GM12865 (cell line): ENCODE measurements at regions not wholly inside any gene's neighbourhood (a gene's known extent, or its start where the extent isn't known, plus 50 kb on each side); places are given as distances from the start of the nearest gene placed in this dataset.

Experiments used
- DNase-seq: peaks from one replicate; pipeline ENCODE4 v3.0.0; 2010; ENCODE audit warnings: low read depth
- H3K4me3 ChIP-seq: 2 replicates; pipeline ENCODE4 v1.5.1; 2011; ENCODE audit warnings: mild to moderate bottlenecking, low read depth, low read length, control low read depth
- TF ChIP-seq, protein P1 (sequence below): IDR thresholded peaks from 2 replicates; pipeline ENCODE4 v1.5.1; 2011; ENCODE audit warnings: low read length, control low read depth, low read depth, inconsistent platforms; ENCODE audit not compliant: insufficient read depth; ENCODE audit errors: missing control alignments

DNA sequence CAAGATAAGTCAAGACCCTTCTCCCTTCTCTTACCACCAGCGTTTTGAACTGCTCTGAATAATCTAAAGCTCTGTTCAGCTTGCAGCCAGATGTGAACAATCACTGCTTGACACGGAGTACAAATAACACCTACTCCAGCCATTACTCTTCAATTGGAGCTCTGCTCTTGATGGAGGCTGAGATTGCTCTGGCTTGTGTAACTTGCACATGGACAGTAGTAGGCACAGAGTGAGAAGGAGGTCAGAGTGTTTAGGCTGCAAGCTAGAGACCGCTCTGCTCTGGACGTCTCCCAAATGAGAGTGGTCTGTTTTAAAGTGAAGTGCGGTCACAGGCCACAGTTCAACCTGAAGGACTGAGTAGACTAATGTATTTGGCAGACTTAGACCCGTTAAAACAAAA lies 158.3 kb downstream of the HDGFL1 start:
- TF ChIP-seq, protein P1, sequence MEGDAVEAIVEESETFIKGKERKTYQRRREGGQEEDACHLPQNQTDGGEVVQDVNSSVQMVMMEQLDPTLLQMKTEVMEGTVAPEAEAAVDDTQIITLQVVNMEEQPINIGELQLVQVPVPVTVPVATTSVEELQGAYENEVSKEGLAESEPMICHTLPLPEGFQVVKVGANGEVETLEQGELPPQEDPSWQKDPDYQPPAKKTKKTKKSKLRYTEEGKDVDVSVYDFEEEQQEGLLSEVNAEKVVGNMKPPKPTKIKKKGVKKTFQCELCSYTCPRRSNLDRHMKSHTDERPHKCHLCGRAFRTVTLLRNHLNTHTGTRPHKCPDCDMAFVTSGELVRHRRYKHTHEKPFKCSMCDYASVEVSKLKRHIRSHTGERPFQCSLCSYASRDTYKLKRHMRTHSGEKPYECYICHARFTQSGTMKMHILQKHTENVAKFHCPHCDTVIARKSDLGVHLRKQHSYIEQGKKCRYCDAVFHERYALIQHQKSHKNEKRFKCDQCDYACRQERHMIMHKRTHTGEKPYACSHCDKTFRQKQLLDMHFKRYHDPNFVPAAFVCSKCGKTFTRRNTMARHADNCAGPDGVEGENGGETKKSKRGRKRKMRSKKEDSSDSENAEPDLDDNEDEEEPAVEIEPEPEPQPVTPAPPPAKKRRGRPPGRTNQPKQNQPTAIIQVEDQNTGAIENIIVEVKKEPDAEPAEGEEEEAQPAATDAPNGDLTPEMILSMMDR: no peak
- peak; percentile 21 for DNase-seq
- no peak overlapping the region for H3K4me3 ChIP-seq

DNA sequence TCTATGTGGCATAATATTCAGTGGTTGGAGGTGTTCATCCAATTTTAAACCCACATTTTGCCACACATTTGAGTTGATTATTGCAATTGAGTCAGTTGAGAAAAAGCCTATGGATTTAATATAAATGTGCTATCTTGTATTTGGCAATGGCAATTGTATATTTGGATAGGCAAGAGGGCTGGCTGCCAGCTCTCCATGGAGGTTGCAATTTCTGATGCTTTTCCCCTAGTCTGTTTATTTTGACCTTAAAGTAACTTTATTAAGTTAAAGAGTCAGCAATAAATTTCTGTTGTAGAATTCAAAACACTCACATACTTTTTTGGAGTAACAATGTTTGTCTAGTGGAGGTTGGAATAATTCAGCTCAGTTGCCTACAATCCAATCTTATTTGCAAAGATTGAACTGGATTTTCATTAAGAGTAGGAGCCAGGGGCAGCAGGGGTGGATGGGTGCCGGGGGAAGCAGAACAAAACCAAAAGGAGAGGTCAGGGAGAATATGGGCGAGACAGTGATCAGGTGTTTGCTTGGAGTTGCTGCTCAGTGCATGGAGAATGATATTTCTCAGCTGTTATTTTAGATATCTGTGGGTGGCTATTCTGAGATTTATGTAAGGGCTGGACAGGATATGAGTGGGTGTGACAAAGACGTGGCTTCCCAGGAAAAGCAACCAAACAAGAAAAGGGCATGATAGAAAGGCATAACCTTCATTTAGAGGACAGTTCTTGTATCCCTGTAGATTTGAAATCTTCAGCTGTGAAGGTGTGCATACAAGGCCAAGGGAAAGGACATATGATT lies 163.0 kb downstream of the HDGFL1 start:
- no peak for DNase-seq
- no peak overlapping the region for H3K4me3 ChIP-seq
- TF ChIP-seq, protein P1: no peak

DNA sequence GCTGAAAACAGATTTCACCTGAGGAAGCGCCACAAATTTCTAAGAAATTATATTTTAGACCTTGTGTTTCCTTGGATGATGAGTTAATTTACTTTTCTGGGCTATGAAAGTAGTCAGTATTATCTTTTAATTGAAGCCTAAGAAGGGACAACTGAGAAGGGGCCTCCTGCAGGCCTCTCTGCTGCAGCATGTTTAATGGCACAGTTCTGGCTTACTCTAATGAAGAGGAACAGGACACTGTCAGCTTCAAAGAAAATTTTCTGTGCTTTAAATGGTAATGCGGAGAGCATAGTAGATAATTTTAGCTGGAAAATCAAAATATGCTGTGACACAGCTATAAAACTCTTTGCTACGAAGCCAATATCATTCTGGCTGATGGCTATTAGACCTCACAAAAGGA lies 167.4 kb downstream of the HDGFL1 start:
- TF ChIP-seq, protein P1: no peak

DNA sequence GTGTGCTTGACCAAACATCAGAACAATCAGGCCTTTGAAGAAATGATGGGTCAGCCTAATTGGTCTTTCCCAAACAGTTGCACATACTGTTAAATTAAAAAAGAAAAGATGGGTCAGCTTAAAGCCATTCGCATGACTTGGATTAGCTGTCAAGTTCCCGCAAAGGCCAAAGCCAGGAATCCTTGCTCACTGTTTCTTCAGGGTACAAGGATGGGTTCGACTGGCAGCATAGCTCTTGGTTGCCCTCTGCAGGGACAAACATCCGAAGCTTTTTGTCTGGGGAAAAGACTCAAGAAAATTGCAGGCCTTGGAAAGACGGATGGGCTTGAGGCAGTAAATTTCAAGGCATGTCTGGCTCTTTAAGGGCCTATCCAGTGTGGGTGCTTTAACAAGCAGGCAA lies 168.0 kb downstream of the HDGFL1 start:
- TF ChIP-seq, protein P1: peak; percentile 45
- no peak overlapping the region for H3K4me3 ChIP-seq
- peak; percentile 53 for DNase-seq

More for the DNA sequence above, 167.4 kb downstream of the HDGFL1 start:
- H3K4me3 ChIP-seq: no peak overlapping the region
- DNase-seq: no peak

DNA sequence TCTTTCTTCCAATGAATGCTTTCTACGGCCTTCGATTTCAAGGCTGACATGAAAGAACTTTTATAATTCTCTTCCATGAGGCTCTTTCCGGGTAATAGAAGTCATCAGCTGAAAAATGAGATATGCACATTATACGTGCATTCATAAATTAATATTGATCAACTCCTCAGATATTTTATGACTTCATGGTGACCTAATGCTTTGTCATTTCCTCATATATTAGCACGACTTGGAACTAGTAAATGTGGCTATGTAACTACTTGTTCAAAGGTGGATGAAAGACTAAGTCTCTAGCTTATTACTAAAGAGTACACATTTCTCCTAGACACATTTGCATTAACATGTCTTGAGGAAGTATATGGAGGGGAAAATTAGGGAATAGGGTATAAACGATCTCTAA lies 168.8 kb downstream of the HDGFL1 start:
- H3K4me3 ChIP-seq: no peak overlapping the region
- no peak for DNase-seq
- TF ChIP-seq, protein P1: no peak

DNA sequence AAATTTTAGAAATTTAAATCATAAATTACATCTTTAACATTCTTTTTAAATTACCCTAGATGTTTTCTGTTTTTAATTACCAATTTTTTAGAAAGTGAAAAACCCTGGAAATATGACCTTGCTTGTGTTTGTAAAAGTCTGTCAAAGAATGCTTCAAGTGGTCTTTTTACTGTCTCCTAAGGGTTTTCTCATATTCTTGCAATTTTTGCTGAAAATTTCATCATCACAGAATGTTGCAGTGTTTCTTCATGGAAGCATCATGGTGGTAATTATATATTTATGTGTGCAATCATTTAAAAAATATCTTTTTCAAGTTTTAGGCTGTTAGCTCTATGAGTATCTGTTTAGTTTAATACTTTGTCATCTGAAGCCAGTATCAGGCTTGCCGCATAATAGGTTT lies 178.2 kb downstream of the HDGFL1 start:
- TF ChIP-seq, protein P1: no peak
- no peak for DNase-seq
- no peak overlapping the region for H3K4me3 ChIP-seq

DNA sequence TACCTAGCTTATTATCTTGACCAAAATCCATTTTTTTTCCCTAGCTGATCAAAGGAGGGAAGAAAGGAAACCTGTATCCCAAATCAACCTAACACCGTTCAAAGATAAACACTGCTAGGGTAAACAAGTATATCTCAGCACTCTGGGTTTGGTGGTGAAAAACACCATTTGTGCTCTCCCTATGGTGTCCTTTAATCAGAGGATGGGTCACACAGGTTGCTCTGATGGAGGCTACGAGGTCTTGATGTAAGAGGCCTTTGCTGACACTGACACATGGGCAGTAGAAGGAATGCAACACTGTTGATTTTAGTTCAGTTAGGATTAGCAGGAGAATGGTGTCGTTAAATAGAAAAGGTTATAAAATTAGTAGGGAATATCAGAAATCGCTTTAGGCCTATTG lies 179.3 kb downstream of the HDGFL1 start:
- no peak for DNase-seq
- TF ChIP-seq, protein P1: no peak
- H3K4me3 ChIP-seq: no peak overlapping the region
